Heart right ventricle (tissue), 16 donors: ENCODE measurements at regions not wholly inside any gene's neighbourhood (a gene's known extent, or its start where the extent isn't known, plus 50 kb on each side); places are given as distances from the start of the nearest gene placed in this dataset.

ENCODE experiments used
- ATAC-seq, 8 donors: fragments of 200-7000 bp; cut with Tn5 transposase; one replicate each; pipeline ENCODE4 v1.9.1; 2020; ENCODE audit warnings: mild to moderate bottlenecking in 8 of 8, moderate library complexity in 8 of 8, moderate number of reproducible peaks in 1 of 8
- DNase-seq, 2 donors: peaks; one replicate each; pipeline ENCODE4 v3.0.0-alpha.2; 2020
- H3K27ac ChIP-seq, 10 donors: fragments of 200-600 bp; sonication (generic) in 2 of 10; one replicate each; pipeline versions ENCODE4 v1.5.0 to v1.8.0; 2020 to 2022; ENCODE audit warnings: mild to moderate bottlenecking in 3 of 10
- H3K27me3 ChIP-seq, 7 donors: fragments of 200-600 bp; one replicate each; pipeline ENCODE4 v1.8.0; 2021 to 2022; ENCODE audit warnings: mild to moderate bottlenecking in 2 of 7
- H3K36me3 ChIP-seq, 9 donors: fragments of 200-600 bp; sonication (generic) in 1 of 9; one replicate each; pipeline versions ENCODE4 v1.5.0 to v1.8.0; 2020 to 2022; ENCODE audit warnings: mild to moderate bottlenecking in 2 of 9
- H3K4me1 ChIP-seq, 9 donors: fragments of 200-600 bp; sonication (generic) in 1 of 9; one replicate each; pipeline versions ENCODE4 v1.5.0 to v1.8.0; 2020 to 2022; ENCODE audit warnings: mild to moderate bottlenecking in 4 of 9
- H3K4me3 ChIP-seq, 10 donors: fragments of 200-600 bp; sonication (generic) in 2 of 10; one replicate each; pipeline versions ENCODE4 v1.5.0 to v1.8.0; 2020 to 2022; ENCODE audit warnings: mild to moderate bottlenecking in 7 of 10, moderate library complexity in 2 of 10
- H3K9me3 ChIP-seq, 11 donors: fragments of 200-600 bp in 10 of 11; sonication (generic) in 2 of 11; one replicate each; pipeline versions ENCODE4 v1.5.0 to v1.8.0; 2013 to 2022; ENCODE audit warnings: mild to moderate bottlenecking in 2 of 11, control low read depth in 1 of 11, moderate library complexity in 1 of 11
- WGBS, 2 donors: extraction: QIAGEN DNeasy Blood & Tissue Kit; methylation state at CpG; one replicate each; pipeline ENCODE4 v1.1.7; 2013; ENCODE audit warnings: inconsistent platforms in 1 of 2; 5-methylcytosine and 5-hydroxymethylcytosine counted together
- intact Hi-C, 10 donors: fragments of 100-400 bp; cut with DNase I; formaldehyde crosslinking; loops; one replicate each; pipeline versions ENCODE4 v1.11.1 to v1.14.2; 2022
- TF ChIP-seq, protein P1 (sequence below), 9 donors: fragments of 200-600 bp; sonication (generic) in 2 of 9; IDR thresholded peaks; one replicate each; pipeline versions ENCODE4 v1.5.0 to v1.8.0; 2021 to 2022; ENCODE audit warnings: antibody characterized with exemption in 9 of 9, mild to moderate bottlenecking in 5 of 9, moderate library complexity in 1 of 9
- donor health status: Arrhythmogenic right ventricular cardiomyopathy.
- donor health status: ischemic (EF 13 %, LVEDD 7.1; RV severe dilation, severe dysfunction).
- donor health status: healthy with polysubstance abuse.
- donor health status: DM: no; HTN: yes; CAD: no.
- donor health status: DM: no; HTN: no; CAD: no.
- donor health status: ischemic (EF 25% LVEDD 6.9; RV normal size, moderate dysfunction).
- donor health status: ischemic (EF 25% LVEDD 5.7; RV mildly dilated, moderate dysfunction).
- donor health status: healthy.
- donor health status: DM: yes; HTN: yes; CAD: no.
- donor health status: Ischemic cardiomyopathy.
- donor health status: ischemic (EF 35%, LVEDD 5.7; RV mildly dilated, moderate dysfunction).
- donor health status: nonischemic (EF 11% LVEDD 7.7; RV severe dilation, severe dysfunction).
- donor health status: DM: yes; HTN: yes; CAD: no.
- donor health status: PGD.
- donor health status: ischemic (EF 29% LVEDD 5.4; RV normal size, mild dysfunction).
- donor health status: nonischemic (EF 23%, LVEDD 6.1; RV moderate dilation, normal function).

DNA sequence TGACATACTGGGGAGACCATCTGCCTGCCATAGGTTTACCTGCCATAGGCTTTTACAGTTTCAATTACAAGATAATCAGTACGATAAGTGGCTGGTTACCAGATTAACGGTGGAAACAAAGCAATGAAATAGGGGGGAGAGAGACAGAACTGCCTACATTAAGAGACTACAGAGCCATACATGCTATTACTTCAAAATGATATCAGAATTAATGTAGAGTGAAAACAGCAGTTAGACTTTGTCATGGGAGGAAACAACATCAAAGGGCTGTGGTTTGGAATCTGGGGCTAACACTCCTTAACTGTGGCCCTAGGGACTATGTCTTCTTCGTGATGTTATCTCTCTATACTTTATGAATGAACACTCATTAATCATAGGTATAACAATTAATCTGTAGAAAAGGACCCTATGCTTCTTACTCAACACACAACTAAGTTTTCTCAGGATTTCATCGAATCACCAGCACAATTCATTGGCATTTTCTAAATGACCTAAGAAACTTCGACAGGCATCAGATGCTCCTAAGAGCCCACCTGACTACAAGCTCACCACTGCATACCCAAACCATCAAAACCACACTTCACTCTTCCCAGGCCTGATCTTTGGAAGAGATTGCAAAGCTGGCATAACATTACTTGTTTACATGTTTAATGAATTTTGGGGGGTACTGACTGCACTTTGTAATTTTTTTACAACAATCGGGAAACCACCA is 475.6 kb upstream of the SOX5 start:
- 81 to 83% methylated on average over 6 of the region's 6 CpGs for WGBS, 2 donors

DNA sequence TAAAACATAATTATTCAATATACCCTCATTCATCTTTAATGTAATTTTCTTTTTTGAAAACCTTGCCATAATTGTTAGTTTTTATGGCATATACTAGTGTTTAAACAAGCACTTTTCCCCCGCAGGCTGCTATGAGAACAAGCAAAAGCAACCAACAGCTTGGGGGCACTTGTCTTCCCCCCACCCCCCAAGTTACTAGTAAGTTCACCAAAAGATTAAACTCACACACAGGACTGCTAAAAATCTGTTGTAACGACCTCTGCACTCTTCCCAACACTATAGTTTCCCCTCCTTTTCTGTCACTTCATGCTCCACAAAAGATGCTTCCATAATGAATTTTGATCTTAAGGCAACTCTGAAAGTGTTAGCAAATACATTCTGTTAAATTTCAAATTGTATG is 474.9 kb upstream of the SOX5 start:
- H3K4me1 ChIP-seq: no peaks in the 10 kb centered on the region
- H3K27ac ChIP-seq: no peak overlapping the region
- ATAC-seq (no peak), DNase-seq (no peak)
- 79 to 92% methylated on average over 2 of the region's 2 CpGs for WGBS, 2 donors
- TF ChIP-seq, protein P1, sequence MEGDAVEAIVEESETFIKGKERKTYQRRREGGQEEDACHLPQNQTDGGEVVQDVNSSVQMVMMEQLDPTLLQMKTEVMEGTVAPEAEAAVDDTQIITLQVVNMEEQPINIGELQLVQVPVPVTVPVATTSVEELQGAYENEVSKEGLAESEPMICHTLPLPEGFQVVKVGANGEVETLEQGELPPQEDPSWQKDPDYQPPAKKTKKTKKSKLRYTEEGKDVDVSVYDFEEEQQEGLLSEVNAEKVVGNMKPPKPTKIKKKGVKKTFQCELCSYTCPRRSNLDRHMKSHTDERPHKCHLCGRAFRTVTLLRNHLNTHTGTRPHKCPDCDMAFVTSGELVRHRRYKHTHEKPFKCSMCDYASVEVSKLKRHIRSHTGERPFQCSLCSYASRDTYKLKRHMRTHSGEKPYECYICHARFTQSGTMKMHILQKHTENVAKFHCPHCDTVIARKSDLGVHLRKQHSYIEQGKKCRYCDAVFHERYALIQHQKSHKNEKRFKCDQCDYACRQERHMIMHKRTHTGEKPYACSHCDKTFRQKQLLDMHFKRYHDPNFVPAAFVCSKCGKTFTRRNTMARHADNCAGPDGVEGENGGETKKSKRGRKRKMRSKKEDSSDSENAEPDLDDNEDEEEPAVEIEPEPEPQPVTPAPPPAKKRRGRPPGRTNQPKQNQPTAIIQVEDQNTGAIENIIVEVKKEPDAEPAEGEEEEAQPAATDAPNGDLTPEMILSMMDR (IDR thresholded peaks at IDR 0.05): no peak
- peaks cover 0 to 16% (median 5%) of the 10 kb centered on the region in 11 donors for H3K9me3 ChIP-seq
- no peak overlapping the region for H3K4me3 ChIP-seq
- no peaks in the 10 kb centered on the region for H3K27me3 ChIP-seq
- no peaks in the 10 kb centered on the region for H3K36me3 ChIP-seq
- intact Hi-C loops: no loop called here

More for the DNA sequence above, 475.6 kb upstream of the SOX5 start:
- DNase-seq (no peak), ATAC-seq (no peak)
- Histone ChIP-seq H3K36me3 (no peaks in the 10 kb centered on the region), H3K27ac (no peak overlapping the region), H3K4me3 (no peak overlapping the region), H3K4me1 (no peaks in the 10 kb centered on the region), H3K27me3 (no peaks in the 10 kb centered on the region), H3K9me3 (peaks cover 0 to 16% (median 5%) of the 10 kb centered on the region in 11 donors)
- intact Hi-C loops: no loop called here
- TF ChIP-seq, protein P1 (IDR thresholded peaks at IDR 0.05): no peak

DNA sequence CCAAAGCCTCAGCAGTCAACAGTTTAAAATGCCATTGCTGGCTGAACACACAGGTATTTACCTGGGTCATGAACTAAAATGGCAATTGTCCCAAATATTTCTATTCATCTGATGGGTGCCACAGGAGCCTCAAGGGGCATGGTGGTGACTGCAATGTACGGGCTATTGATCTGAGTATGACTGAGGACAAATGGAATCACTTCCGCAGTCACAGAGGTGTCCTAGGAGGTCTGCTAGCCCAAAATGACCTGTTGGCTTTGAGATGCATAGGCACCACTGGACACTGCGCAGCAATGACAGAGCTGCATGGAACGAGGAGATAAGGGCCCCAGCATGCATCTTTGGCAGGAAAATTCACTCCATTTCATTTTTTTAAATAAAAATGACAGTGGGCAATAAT is 474.1 kb upstream of the SOX5 start:
- WGBS, 2 donors: 88 to 90% methylated on average over 4 of the region's 4 CpGs

DNA sequence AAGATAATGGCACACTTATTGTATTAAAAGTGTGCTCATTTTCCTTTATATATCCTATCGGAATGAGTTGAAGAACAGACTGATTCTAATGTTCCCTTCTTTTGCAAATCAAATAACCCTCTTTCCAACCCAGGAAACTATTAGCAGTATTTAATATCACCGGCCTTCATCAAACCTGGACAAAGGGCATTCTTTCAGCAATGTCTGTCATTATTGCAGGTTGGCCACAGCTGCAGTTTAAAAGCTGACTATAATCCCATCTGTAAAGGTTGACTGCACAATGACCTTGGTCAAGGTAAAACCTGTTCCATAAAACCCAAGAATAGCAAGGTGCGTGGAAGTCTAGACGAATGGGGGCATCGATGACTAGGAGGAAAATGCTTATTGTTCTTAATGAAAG is 472.3 kb upstream of the SOX5 start:
- peaks cover 0 to 16% (median 5%) of the 10 kb centered on the region in 11 donors for H3K9me3 ChIP-seq
- ATAC-seq (no peak), DNase-seq (no peak)
- no peaks in the 10 kb centered on the region for H3K4me1 ChIP-seq
- TF ChIP-seq, protein P1 (IDR thresholded peaks at IDR 0.05): no peak
- intact Hi-C loops: no loop called here
- no peak overlapping the region for H3K27ac ChIP-seq
- no peaks in the 10 kb centered on the region for H3K27me3 ChIP-seq
- no peaks in the 10 kb centered on the region for H3K36me3 ChIP-seq
- H3K4me3 ChIP-seq: no peak overlapping the region
- 88 to 89% methylated on average over 5 of the region's 5 CpGs for WGBS, 2 donors

More for the DNA sequence above, 474.1 kb upstream of the SOX5 start:
- Histone ChIP-seq H3K36me3 (no peaks in the 10 kb centered on the region), H3K4me1 (no peaks in the 10 kb centered on the region), H3K4me3 (no peak overlapping the region), H3K27me3 (no peaks in the 10 kb centered on the region), H3K27ac (no peak overlapping the region), H3K9me3 (peaks cover 0 to 16% (median 5%) of the 10 kb centered on the region in 11 donors)
- no peak for DNase-seq
- ATAC-seq: no peak
- TF ChIP-seq, protein P1 (IDR thresholded peaks at IDR 0.05): no peak
- intact Hi-C loops: no loop called here
